SK-N-MC (cell line): ENCODE measurements at regions not wholly inside any gene's neighbourhood (a gene's known extent, or its start where the extent isn't known, plus 50 kb on each side); places are given as distances from the start of the nearest gene placed in this dataset.

Source experiments
- EZH2 ChIP-seq: fragments of 200-600 bp; sonication (generic); IDR thresholded peaks from one replicate; pipeline ENCODE4 v1.6.1; 2017; ENCODE audit warnings: antibody characterized with exemption
- POLR2AphosphoS5 ChIP-seq: IDR thresholded peaks from 2 replicates; pipeline ENCODE4 v1.6.1; 2012; ENCODE audit warnings: mild to moderate bottlenecking, low read depth, low read length, borderline replicate concordance

GRCh38 chr9:99463131-99463530 is 241.0 kb downstream of the SEC61B start:
- TF ChIP-seq EZH2 (no peak), POLR2AphosphoS5 (no peak)
